ENCODE measurements at regions not wholly inside any gene's neighbourhood (a gene's known extent, or its start where the extent isn't known, plus 50 kb on each side); places are given as distances from the start of the nearest gene placed in this dataset.

DNA sequence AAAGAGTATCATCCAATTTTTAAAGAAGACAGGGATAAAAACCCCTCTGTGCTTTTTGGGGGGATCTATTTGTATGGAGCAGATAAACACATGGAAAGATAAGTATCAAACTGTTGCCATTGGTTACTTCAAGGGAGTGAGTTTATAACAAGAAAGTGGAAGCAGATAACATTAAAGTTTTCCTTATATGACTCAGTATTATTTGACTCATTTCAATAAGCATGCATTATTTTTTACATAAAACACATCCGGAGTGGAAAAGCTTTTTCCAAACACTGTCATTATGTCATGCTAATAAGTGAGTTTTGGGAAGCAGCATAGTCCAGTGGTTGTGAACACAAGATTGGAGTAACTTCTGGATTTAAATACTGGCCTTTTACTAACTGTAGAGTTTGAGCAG, 452.2 kb downstream of the LTN1 start:
- no peak overlapping the region for H3K4me3 ChIP-seq (ENCODE audit: low read depth, low read length)
- TF ChIP-seq CTCF (IDR thresholded peaks at IDR 0.05; ENCODE audit: low read depth, low read length) (no peak), MYC (IDR thresholded peaks at IDR 0.05; ENCODE audit: low read depth, low read length) (no peak), POLR2A (IDR thresholded peaks at IDR 0.05; ENCODE audit: extremely low read depth, insufficient read length) (no peak)
- TF ChIP-seq, protein P1, sequence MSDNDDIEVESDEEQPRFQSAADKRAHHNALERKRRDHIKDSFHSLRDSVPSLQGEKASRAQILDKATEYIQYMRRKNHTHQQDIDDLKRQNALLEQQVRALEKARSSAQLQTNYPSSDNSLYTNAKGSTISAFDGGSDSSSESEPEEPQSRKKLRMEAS (IDR thresholded peaks at IDR 0.05; ENCODE audit: low read depth, low read length) = no peak
- DNase-seq (ENCODE audit: low read depth) = no peak

DNA sequence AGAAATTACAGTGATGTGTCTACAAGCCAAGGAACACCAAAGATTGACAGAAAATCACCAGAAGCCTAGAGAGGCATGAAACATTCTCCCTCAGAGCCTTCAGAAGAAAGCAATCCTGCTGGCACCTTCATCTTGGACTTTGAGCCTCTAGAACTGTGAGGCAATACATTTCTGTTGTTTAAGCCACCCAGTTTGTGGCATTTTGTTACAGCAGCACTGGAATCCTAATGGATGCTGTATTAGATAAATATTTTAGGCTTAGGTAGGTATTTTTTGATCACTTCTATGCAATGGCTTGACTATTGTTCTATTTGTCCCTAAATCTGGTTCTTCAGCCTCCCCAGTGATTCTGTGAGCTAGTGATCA, 453.1 kb downstream of the LTN1 start:
- DNase-seq (ENCODE audit: low read depth) = no peak
- no peak overlapping the region for H3K4me3 ChIP-seq (ENCODE audit: low read depth, low read length)
- TF ChIP-seq CTCF (IDR thresholded peaks at IDR 0.05; ENCODE audit: low read depth, low read length) (no peak), MYC (IDR thresholded peaks at IDR 0.05; ENCODE audit: low read depth, low read length) (no peak), POLR2A (IDR thresholded peaks at IDR 0.05; ENCODE audit: extremely low read depth, insufficient read length) (no peak)
- TF ChIP-seq, protein P1 (IDR thresholded peaks at IDR 0.05; ENCODE audit: low read depth, low read length) = no peak

- DNase-seq (ENCODE audit: low read depth) = no peak
- no peak overlapping the region for H3K4me3 ChIP-seq (ENCODE audit: low read depth, low read length)
- TF ChIP-seq POLR2A (IDR thresholded peaks at IDR 0.05; ENCODE audit: extremely low read depth, insufficient read length) (no peak), CTCF (IDR thresholded peaks at IDR 0.05; ENCODE audit: low read depth, low read length) (no peak), MYC (IDR thresholded peaks at IDR 0.05; ENCODE audit: low read depth, low read length) (no peak)
- TF ChIP-seq, protein P1 (IDR thresholded peaks at IDR 0.05; ENCODE audit: low read depth, low read length) = no peak
These were observed 453.6 kb downstream of the LTN1 start for GRCh38 chr21:28538987-28539622.

DNA sequence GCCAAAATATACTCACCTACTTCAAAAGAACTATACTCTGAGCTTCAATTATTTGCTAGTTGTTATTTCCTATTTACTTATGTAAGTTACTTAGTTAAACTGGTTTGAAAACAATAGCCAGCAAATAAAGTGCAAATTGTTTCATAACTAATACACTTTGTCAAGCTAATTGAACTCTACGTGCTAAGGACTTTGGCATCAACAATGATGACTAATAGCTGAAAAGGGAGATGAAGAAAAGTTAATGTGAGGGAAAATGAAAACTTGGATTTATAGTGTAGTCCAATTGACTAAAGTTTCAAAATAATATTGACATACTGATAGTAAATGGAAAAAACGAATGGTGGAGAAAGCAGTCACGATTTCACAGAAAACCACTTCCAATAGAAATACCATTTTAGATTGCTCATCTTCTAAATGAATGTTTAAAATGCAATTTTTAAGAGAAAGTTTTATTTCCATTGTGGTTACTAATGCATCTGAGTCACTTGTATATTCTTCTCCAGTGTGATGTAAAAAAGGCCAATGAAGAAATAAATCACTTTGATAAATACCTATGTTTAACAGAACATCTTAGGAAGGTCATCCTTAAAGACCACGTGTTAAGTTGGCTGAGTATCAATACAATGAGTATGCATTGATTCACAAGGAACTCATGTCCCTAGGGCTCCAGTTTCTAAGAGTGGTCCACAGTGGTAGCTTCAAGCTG, 455.2 kb downstream of the LTN1 start:
- DNase-seq (ENCODE audit: low read depth) = no peak
- no peak overlapping the region for H3K4me3 ChIP-seq (ENCODE audit: low read depth, low read length)
- TF ChIP-seq, protein P1 (IDR thresholded peaks at IDR 0.05; ENCODE audit: low read depth, low read length) = no peak
- TF ChIP-seq CTCF (IDR thresholded peaks at IDR 0.05; ENCODE audit: low read depth, low read length) (no peak), POLR2A (IDR thresholded peaks at IDR 0.05; ENCODE audit: extremely low read depth, insufficient read length) (no peak), MYC (IDR thresholded peaks at IDR 0.05; ENCODE audit: low read depth, low read length) (no peak)

DNA sequence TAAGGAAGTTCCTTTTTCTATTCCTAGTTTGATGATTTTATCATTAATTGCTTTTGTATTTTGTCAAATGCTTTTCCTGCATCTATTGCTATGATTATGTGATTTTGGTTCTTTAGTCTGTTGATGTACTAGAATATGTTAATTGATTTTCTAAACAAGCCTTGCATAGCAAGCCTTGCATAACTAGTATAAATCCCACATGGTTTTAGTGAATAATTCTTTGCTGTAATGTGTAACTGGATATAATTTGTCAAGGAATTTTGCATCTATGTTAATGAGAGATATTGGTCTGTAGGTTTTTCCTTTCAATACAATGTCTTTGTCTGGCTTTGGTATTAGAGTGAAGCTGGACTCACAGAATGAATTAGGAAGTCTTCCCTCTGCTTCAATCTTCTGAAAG, 460.2 kb downstream of the LTN1 start:
- DNase-seq (ENCODE audit: low read depth) = no peak
- no peak overlapping the region for H3K4me3 ChIP-seq (ENCODE audit: low read depth, low read length)
- TF ChIP-seq CTCF (IDR thresholded peaks at IDR 0.05; ENCODE audit: low read depth, low read length) (no peak), MYC (IDR thresholded peaks at IDR 0.05; ENCODE audit: low read depth, low read length) (no peak), POLR2A (IDR thresholded peaks at IDR 0.05; ENCODE audit: extremely low read depth, insufficient read length) (no peak)
- TF ChIP-seq, protein P1 (IDR thresholded peaks at IDR 0.05; ENCODE audit: low read depth, low read length) = no peak

Data from NB4 (cell line).